Loucy (cell line): ENCODE measurements at regions not wholly inside any gene's neighbourhood (a gene's known extent, or its start where the extent isn't known, plus 50 kb on each side); places are given as distances from the start of the nearest gene placed in this dataset.

ENCODE experiments used
- H2AFZ ChIP-seq: fragments of 200-600 bp; sonication (generic); 2 replicates; pipeline ENCODE4 v1.6.0; 2016; ENCODE audit warnings: antibody characterized with exemption, mild to moderate bottlenecking, low read length, moderate library complexity
- H3F3A ChIP-seq: fragments of 200-600 bp; 2 replicates; pipeline ENCODE4 v1.6.0; 2016; ENCODE audit warnings: antibody characterized with exemption, low read depth, mild to moderate bottlenecking
- H3K27me3 ChIP-seq: fragments of 200-600 bp; sonication (generic); 2 replicates; pipeline ENCODE4 v1.6.1; 2014; ENCODE audit warnings: low read length, mild to moderate bottlenecking; ENCODE audit not compliant: insufficient read depth, poor library complexity, severe bottlenecking
- H3K36me3 ChIP-seq: fragments of 200-600 bp; sonication (generic); 2 replicates; pipeline ENCODE4 v1.6.1; 2016; ENCODE audit warnings: low read length; ENCODE audit not compliant: insufficient read depth
- H3K4me1 ChIP-seq: fragments of 200-600 bp; sonication (generic); 2 replicates; pipeline ENCODE4 v1.5.1; 2014; ENCODE audit warnings: low read length, mild to moderate bottlenecking; ENCODE audit not compliant: insufficient read depth, poor library complexity, severe bottlenecking
- H3K4me2 ChIP-seq: fragments of 200-600 bp; sonication (generic); 2 replicates; pipeline ENCODE4 v1.6.0; 2014; ENCODE audit warnings: antibody characterized with exemption, low read length, low read depth, mild to moderate bottlenecking; ENCODE audit not compliant: poor library complexity, severe bottlenecking
- H3K4me3 ChIP-seq: fragments of 200-600 bp; sonication (generic); 2 replicates; pipeline ENCODE4 v1.5.1; 2014; ENCODE audit warnings: low read length, mild to moderate bottlenecking, mixed read lengths; ENCODE audit not compliant: poor library complexity, severe bottlenecking
- H3K79me2 ChIP-seq: fragments of 200-600 bp; sonication (generic); 2 replicates; pipeline ENCODE4 v1.6.1; 2014; ENCODE audit warnings: low read length; ENCODE audit not compliant: insufficient read depth
- H3K9ac ChIP-seq: fragments of 200-600 bp; sonication (generic); 2 replicates; pipeline ENCODE4 v1.6.0; 2014; ENCODE audit warnings: mild to moderate bottlenecking, low read depth, low read length, moderate library complexity; ENCODE audit not compliant: poor library complexity, severe bottlenecking
- H3K9me2 ChIP-seq: fragments of 200-600 bp; sonication (generic); replicated peaks from 2 replicates; pipeline ENCODE4 v1.6.1; 2016; ENCODE audit warnings: low read depth, low read length, mixed read lengths
- H3K9me3 ChIP-seq: fragments of 200-600 bp; sonication (generic); 2 replicates; pipeline ENCODE4 v1.6.1; 2014; ENCODE audit warnings: mild to moderate bottlenecking, antibody characterized with exemption, low read length, low read depth; ENCODE audit not compliant: insufficient read depth
- H4K20me1 ChIP-seq: fragments of 200-600 bp; sonication (generic); 2 replicates; pipeline ENCODE4 v1.6.0; 2014; ENCODE audit warnings: antibody characterized with exemption, low read length, mild to moderate bottlenecking; ENCODE audit not compliant: insufficient read depth, poor library complexity, severe bottlenecking
- EZH2phosphoT487 ChIP-seq: fragments of 200-600 bp; IDR thresholded peaks from 2 replicates; pipeline ENCODE4 v1.6.1; 2018; ENCODE audit warnings: antibody characterized with exemption, mild to moderate bottlenecking, moderate library complexity, borderline replicate concordance
- TF ChIP-seq, protein P1 (sequence below): fragments of 200-600 bp; sonication (generic); conservative IDR thresholded peaks from 2 replicates; pipeline ENCODE4 v1.5.1; 2014; ENCODE audit warnings: mild to moderate bottlenecking, antibody characterized with exemption, low read length

DNA sequence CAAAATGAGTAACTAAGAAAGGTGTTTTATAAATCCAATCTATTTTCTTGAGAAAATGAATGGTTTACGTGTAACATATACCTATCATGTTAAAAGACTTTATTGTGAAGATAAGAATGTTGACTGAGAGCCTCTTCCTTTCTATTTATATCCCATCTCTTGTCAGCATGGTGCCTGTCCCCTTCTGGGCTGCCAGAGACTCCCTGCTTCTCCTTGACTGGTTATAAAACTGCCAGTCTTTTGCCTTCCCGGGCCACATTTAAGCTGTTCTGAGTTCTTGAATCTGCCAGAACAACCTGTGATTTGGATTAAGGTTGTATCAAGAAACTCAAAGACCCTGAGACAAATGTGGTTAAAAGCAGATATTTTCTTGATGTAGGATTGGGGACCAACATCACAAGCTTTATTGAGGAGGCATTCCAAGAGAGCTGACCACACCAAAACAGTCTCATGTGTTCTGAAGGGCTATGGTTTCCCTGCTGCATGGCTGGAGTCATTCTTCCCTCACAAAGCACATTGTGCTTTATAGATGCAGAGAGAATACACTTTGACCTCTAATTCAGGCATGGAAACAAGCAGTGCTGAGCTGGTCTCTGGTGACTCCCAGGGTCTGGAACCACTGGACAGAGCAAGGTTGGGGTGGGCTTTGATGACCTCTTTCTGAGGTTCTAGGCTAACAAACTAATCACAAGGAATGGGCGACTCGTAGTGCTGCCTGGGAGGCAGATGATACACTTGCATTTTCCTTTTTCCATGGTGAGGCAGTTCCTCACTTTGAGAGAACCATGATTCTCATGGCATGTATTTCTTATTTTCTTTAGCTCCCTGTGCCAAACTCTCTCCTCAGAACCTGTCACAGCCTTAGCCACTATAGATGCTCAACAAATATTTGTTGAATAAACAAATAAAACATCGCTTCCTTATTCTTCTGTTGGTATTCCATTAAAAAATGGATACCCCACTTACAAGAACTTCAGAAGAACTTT, 205.0 kb upstream of the PREP start:
- Histone ChIP-seq H3K79me2 (no peaks in the 10 kb centered on the region), H3K9me2 (no peaks in the 10 kb centered on the region), H3F3A (no peaks in the 10 kb centered on the region), H2AFZ (no peak overlapping the region), H3K4me1 (no peaks in the 10 kb centered on the region), H4K20me1 (no peaks in the 10 kb centered on the region), H3K27me3 (no peaks in the 10 kb centered on the region), H3K4me2 (no peak overlapping the region), H3K9me3 (no peaks in the 10 kb centered on the region), H3K36me3 (no peaks in the 10 kb centered on the region), H3K4me3 (no peak overlapping the region), H3K9ac (no peak overlapping the region)
- TF ChIP-seq, protein P1, sequence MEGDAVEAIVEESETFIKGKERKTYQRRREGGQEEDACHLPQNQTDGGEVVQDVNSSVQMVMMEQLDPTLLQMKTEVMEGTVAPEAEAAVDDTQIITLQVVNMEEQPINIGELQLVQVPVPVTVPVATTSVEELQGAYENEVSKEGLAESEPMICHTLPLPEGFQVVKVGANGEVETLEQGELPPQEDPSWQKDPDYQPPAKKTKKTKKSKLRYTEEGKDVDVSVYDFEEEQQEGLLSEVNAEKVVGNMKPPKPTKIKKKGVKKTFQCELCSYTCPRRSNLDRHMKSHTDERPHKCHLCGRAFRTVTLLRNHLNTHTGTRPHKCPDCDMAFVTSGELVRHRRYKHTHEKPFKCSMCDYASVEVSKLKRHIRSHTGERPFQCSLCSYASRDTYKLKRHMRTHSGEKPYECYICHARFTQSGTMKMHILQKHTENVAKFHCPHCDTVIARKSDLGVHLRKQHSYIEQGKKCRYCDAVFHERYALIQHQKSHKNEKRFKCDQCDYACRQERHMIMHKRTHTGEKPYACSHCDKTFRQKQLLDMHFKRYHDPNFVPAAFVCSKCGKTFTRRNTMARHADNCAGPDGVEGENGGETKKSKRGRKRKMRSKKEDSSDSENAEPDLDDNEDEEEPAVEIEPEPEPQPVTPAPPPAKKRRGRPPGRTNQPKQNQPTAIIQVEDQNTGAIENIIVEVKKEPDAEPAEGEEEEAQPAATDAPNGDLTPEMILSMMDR = no peak
- no peak for TF ChIP-seq EZH2phosphoT487

DNA sequence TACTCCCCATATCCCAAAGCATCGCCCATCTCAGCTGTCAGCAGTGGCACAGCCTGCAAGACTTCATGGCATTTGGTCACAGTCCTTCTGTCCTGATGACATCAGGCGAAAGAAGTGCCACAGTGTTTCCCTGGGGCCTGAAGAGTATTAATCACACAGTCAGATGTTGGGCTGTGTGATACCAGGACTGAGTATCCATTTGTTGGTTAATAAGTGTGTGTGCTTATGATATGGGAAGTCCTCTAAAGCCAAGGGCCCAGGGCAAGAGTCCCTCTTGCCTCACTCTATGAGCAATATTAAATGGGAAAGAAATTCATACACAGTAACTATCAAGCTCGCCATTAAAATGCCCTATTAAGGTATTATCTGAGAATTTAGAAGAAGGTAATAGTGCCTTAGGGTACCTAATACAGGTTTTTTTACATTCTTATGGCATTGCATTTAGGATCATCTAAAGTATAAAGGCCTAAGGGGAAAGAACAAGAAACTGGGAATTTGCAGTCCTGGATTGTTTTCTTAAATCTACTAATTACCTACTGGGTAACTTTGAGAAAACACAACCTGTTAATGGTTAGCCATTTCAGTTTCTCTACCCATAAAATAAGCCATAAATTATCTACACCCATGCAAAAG, 204.1 kb upstream of the PREP start:
- H3K9me3 ChIP-seq = no peaks in the 10 kb centered on the region
- H3F3A ChIP-seq = no peaks in the 10 kb centered on the region
- H3K4me3 ChIP-seq = no peak overlapping the region
- no peaks in the 10 kb centered on the region for H3K79me2 ChIP-seq
- no peaks in the 10 kb centered on the region for H4K20me1 ChIP-seq
- no peak overlapping the region for H3K4me2 ChIP-seq
- H2AFZ ChIP-seq = no peak overlapping the region
- TF ChIP-seq, protein P1 = no peak
- no peak for TF ChIP-seq EZH2phosphoT487
- H3K36me3 ChIP-seq = no peaks in the 10 kb centered on the region
- no peak overlapping the region for H3K9ac ChIP-seq
- no peaks in the 10 kb centered on the region for H3K9me2 ChIP-seq
- H3K27me3 ChIP-seq = no peaks in the 10 kb centered on the region
- H3K4me1 ChIP-seq = no peaks in the 10 kb centered on the region

DNA sequence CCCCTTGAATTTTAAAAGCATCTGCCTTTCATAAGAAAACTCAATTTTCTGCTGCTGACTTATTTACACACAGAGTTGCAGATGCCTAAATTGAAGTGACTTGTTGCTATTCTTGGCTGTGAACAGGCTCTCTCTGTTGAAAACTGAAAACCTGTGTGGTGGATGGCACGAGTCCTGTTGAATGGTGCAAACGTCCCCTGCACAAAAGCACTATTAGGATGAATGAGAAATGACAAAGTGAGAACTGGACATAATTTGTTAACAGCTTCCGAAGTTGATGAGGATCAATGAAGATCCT, 201.7 kb upstream of the PREP start:
- H3K79me2 ChIP-seq = no peaks in the 10 kb centered on the region
- H4K20me1 ChIP-seq = no peaks in the 10 kb centered on the region
- no peaks in the 10 kb centered on the region for H3K27me3 ChIP-seq
- H3K9me3 ChIP-seq = no peaks in the 10 kb centered on the region
- no peaks in the 10 kb centered on the region for H3K4me1 ChIP-seq
- TF ChIP-seq, protein P1 = no peak
- TF ChIP-seq EZH2phosphoT487 = no peak
- H3K9me2 ChIP-seq = no peaks in the 10 kb centered on the region
- H3K9ac ChIP-seq = no peak overlapping the region
- no peak overlapping the region for H3K4me2 ChIP-seq
- H3K36me3 ChIP-seq = no peaks in the 10 kb centered on the region
- H3K4me3 ChIP-seq = no peak overlapping the region
- H2AFZ ChIP-seq = no peak overlapping the region
- no peaks in the 10 kb centered on the region for H3F3A ChIP-seq
